Renal cortex interstitium (tissue), 11 donors: ENCODE measurements at regions not wholly inside any gene's neighbourhood (a gene's known extent, or its start where the extent isn't known, plus 50 kb on each side); places are given as distances from the start of the nearest gene placed in this dataset.
"Not testable (repeated sequence)": the region's sequence is repeated elsewhere in the genome, so short reads cannot be mapped to it uniquely, and the experiment has no call there.

Experiments
- DNase-seq, 11 donors: peaks; one replicate each; pipeline ENCODE4 v3.0.0-alpha.2; 2013; ENCODE audit warnings: low read depth in 9 of 11, low spot score in 4 of 11; ENCODE audit errors: extremely low read depth in 1 of 11

- DNase-seq: not testable (repeated sequence)
Measured at GRCh38 chr3:140802898-140803297, 125.0 kb downstream of the TRIM42 start.

- no peak for DNase-seq
Measured at GRCh38 chr3:140809316-140809715, 131.5 kb downstream of the TRIM42 start.

DNA sequence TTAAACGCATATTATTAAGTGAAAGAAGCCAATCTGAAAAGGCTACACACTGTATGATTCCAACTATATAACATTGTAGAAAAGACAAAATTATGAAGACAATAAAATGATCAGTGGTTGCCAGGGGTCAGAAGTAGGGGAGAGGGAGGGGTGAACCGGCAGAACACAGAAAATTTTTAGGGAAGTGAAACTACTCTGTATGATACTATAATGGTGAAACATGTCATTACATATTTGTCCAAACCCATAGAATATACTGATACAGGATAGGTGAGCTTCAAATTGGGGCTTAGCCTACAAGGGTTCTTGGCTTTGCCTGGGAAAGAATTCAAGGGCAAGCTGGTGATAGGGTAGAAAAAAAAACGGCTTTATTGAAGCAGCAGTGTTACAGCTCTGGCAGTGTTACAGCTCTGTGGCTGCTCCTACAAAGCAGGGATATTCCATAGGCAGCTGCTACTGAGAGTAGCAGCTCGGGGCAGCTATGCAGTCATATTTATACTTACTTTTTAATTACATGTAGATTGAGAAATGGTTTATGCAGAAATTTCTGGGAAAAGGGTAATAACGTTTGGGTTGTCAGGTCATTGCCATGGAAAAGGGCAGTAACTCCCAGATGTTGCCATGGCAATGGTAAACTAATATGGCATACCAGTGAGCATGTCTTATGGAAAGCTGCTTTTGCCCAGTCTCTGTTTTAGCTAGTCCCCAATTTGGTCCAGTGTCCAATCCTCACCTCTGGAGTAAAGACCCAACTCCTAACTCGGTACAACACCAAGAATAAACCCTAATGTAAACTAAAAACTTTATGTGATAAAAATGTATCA is 125.1 kb upstream of the SLC25A36 start:
- DNase-seq: peak in 2 of 11 donors; percentile 4 to 8

GRCh38 chr3:140821493-140821892 is 120.1 kb upstream of the SLC25A36 start:
- no peak for DNase-seq

GRCh38 chr3:140822401-140823047 is 119.1 kb upstream of the SLC25A36 start:
- no peak for DNase-seq

DNA sequence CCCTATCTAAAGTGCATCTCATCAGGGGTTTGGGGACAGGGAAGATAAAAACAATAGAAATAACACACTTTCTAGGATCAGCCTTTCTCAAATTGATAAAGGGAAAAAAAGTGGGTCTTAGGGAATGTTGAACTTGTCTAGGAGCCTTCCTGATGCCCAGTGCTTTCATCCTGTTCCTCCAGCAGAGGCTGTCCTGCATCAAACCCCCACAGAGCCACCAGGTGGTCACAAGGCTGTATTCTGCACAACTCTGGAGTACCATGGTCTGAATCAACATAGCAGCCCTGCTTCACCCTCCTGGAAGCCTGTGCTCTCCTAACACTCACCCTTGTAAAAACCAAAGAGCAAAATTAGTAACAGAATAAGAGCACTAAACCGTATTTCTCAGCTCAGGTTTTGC is 118.5 kb upstream of the SLC25A36 start:
- DNase-seq: no peak

GRCh38 chr3:140827894-140828293 is 113.7 kb upstream of the SLC25A36 start:
- no peak for DNase-seq

DNA sequence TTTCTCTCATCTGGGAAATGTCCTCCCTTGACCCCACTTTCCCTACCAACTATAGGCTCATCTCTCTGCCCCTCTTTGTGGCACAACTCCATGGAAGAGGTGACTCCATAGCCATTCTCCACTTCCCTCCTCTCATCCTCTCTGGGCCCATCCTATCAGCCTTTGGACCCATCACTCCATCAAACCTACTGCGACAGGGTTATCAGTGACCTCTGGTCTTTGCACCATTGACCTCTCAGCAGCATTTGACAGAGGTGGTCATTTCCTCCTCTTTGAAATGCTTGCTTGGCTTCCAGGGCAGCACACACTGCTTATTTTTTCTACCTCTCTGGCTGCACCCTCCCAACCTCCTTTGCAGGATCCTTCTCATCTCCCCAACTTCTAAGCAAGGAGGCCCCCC is 113.1 kb upstream of the SLC25A36 start:
- DNase-seq: no peak

- no peak for DNase-seq
Measured at GRCh38 chr3:140829796-140830195, 111.8 kb upstream of the SLC25A36 start.

GRCh38 chr3:140830391-140830790 is 111.2 kb upstream of the SLC25A36 start:
- DNase-seq: no peak

- DNase-seq: no peak
Measured at GRCh38 chr3:140832883-140833282, 108.8 kb upstream of the SLC25A36 start.

DNA sequence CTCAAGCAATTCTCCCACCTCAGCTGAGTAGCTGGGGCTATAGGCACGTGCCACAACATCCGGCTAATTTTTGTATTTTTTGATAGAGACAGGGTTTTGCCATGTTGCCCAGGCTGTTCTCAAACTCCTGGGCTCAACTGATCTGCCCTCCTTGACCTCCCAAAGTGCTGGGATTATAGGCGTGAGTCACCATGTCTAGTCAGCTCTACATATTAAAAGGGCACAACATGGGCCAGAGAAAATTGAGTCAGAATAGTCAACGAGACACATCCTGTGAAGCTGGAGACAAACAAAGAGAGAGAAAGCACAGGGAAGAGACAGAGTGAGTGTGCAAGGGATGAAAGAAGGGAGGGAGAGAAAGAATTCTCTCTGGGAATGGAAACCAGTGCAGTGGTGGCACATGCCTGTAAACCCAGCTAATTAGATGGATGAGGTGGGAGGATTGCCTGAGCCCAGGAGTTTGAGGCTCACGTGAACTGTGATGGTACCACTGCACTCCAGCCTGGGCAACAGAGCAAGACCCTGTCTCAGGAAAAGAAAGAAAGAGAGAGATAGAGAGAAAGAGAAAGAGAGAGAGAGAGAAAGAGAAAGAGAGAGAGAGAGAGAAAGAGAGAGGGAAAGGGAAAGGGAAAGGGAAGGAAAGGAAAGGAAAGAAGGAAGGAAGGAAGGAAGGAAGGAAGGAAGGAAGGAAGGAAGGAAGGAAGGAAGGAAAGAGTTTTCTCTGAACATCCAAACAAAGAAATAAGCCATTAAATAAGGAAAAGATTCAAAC is 107.2 kb upstream of the SLC25A36 start:
- DNase-seq: no peak

- DNase-seq: peak in 1 of 11 donors; percentile 17
Measured at GRCh38 chr3:140842984-140843649, 98.5 kb upstream of the SLC25A36 start.

DNA sequence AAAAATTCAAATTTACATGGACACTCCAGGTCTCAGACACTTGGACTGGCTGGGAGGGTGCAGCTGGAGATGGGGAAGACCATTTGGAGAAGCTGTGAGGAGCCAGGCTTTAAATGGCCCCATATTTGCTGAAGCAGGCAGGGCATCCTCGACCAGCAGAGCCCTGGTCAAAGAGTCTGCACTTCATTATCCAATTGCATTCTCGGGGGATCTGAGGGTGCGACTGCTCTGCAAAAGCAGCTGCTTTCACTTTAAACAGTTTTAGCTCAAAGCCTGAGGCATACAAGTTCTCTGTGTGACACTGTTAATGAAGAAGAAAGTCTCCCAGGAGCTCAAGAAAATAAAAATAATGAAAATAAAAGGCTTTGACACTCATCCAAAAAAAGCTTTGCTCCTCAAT is 98.0 kb upstream of the SLC25A36 start:
- DNase-seq: no peak

DNA sequence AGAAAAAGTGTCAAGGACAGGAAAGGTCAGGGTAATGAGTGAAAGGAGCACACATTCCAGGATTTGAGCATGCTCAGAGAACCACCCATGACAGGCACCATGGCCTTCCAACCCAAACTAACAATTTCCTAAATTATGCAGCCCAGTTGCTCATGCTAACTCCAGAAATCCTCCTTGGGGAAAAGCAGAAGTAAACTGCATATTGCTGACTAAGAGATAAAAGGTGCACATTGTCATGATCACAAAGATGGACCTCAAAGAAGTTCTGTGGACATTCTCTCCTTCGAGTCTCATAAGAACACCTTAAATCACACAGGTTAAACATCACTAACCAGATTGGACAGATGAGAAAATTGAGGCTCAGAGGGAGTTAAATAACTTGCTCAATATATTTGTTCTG is 97.6 kb upstream of the SLC25A36 start:
- DNase-seq: no peak

DNA sequence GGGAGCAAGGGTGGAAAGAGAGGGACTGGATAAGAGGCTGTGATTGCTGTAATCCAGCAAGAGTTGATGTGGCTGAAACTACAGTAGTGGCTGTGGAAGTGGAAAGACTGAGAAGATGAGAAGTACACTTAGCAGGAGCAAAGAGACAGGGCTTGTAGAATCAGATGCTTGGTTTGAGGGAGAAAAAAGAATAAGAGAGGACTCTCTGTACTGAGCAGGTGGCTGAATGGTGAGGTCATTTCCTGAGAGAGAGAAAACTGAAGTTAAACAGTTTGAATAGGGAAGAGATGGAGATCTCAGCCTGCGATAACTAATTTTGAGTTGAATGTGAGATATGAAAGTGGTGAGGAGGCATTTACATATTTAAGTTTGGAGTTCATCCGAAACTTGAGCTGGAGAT is 95.8 kb upstream of the SLC25A36 start:
- DNase-seq: no peak

- DNase-seq: no peak
Measured at GRCh38 chr3:140848666-140849065, 93.0 kb upstream of the SLC25A36 start.

GRCh38 chr3:140850210-140850955 is 91.3 kb upstream of the SLC25A36 start:
- DNase-seq: no peak

DNA sequence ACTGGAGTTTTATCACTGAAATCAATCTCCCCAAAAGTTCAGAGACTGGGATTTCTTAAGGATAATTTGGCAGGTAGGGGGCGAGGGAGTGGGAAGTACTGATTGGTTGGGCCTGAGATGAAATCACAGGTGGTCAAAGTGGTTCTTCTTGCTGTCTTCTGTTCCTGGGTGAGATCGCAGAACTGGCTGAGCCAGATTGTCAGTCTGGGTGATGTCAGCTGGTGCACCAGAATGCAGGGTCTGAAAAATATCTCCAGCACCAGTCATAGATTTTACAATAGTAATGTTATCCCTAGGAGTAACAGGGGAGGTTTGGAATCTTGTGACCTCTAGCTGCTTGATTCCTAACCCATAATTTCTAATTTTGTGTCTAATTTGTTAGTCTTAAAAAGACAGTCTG is 86.7 kb upstream of the SLC25A36 start:
- no peak for DNase-seq
